Prostate gland (tissue), 2 donors: ENCODE measurements at regions not wholly inside any gene's neighbourhood (a gene's known extent, or its start where the extent isn't known, plus 50 kb on each side); places are given as distances from the start of the nearest gene placed in this dataset.

Experiments
- DNase-seq: peaks from one replicate; pipeline ENCODE4 v3.0.0-alpha.2; 2019; ENCODE audit warnings: low spot score
- H3K27ac ChIP-seq, 2 donors: fragments of 200-600 bp; sonication (generic); 2 replicates each; pipeline ENCODE4 v1.5.1; 2017 to 2019
- H3K27me3 ChIP-seq: fragments of 200-600 bp; sonication (generic); replicated peaks from 2 replicates; pipeline ENCODE4 v1.5.1; 2019; ENCODE audit not compliant: insufficient read depth
- H3K36me3 ChIP-seq, 2 donors: fragments of 200-600 bp; sonication (generic); 1 replicate in 1 of 2; 2 replicates in 1 of 2; pipeline versions ENCODE4 v1.5.1 to v1.8.1; 2017 to 2019
- H3K4me1 ChIP-seq: fragments of 200-600 bp; sonication (generic); replicated peaks from 2 replicates; pipeline ENCODE4 v1.5.1; 2019
- H3K4me3 ChIP-seq, 2 donors: fragments of 200-600 bp; sonication (generic); 2 replicates each; pipeline ENCODE4 v1.5.1; 2017 to 2019
- H3K9me3 ChIP-seq: fragments of 200-600 bp; sonication (generic); 2 replicates; pipeline ENCODE4 v1.5.1; 2017
- POLR2A ChIP-seq: fragments of 450-650 bp; IDR thresholded peaks from one replicate; pipeline ENCODE4 v1.6.1; 2016; ENCODE audit warnings: antibody characterized with exemption, mild to moderate bottlenecking
- POLR2AphosphoS5 ChIP-seq: sonication (generic); formaldehyde crosslinking; IDR thresholded peaks from one replicate; pipeline ENCODE4 v1.6.1; 2017; ENCODE audit warnings: antibody characterized with exemption
- WGBS: methylation state at CpG from one replicate; pipeline ENCODE4 v1.1.5; 2018; 5-methylcytosine and 5-hydroxymethylcytosine counted together
- intact Hi-C: fragments of 100-400 bp; cut with DNase I; formaldehyde crosslinking; loops from one replicate; pipeline ENCODE4 v1.14.2; 2022
- TF ChIP-seq, protein P1 (sequence below), 4 experiments: fragments of 200-600 bp in 2 of 4; fragments of 450-650 bp in 2 of 4; sonication (generic) in 2 of 4; IDR thresholded peaks; 1 replicate in 3 of 4; 2 replicates in 1 of 4; pipeline ENCODE4 v1.5.1; 2016 to 2019; ENCODE audit warnings: antibody characterized with exemption in 4 of 4, mild to moderate bottlenecking in 2 of 4, moderate library complexity in 2 of 4

DNA sequence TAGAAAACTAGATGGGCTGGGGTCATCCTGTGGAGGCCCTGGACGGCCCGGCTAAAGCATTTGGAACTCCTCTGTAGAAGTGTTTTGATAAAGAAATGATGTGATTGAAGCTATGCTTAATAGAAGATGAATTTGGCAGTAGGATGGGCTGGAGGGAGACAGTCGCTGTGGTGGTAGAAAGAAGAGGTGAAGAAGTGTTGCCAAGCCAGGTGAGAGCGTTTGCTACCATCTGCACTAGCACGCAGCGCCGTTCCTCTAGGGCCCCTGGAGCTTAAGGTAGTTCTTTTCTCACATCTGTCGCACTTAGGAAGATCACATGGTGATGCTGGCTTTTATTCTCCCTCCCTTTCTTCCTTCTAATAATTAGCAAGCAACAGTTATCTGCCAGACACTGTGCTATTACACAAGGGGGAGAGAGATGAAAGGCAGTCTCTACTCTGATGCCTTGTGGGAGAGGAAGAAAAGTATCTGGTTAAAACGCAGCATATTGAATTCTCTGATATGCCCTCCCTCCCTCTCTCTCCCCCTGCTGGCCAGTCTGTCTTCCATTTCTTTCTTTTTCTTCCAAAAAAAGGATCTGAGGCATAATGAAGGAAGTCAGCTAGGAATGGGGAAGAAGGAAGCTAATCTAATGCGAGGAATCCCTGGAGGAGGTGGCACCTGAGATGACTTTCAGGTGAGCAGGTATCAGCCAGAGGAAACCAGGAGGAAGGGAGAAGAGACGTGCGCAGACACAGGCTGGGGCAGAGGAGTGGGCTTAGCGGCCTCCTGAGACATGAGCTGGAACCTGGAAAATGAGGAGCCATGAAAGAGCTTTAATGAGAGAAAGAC lies 162.3 kb upstream of the KLF14 start:
- DNase-seq, result no peak
- peaks cover 0 to 10% of the 10 kb centered on the region in 2 donors for H3K36me3 ChIP-seq
- peaks cover 16% of the 10 kb centered on the region for H3K4me1 ChIP-seq
- H3K4me3 ChIP-seq, result no peak overlapping the region
- TF ChIP-seq, protein P1, sequence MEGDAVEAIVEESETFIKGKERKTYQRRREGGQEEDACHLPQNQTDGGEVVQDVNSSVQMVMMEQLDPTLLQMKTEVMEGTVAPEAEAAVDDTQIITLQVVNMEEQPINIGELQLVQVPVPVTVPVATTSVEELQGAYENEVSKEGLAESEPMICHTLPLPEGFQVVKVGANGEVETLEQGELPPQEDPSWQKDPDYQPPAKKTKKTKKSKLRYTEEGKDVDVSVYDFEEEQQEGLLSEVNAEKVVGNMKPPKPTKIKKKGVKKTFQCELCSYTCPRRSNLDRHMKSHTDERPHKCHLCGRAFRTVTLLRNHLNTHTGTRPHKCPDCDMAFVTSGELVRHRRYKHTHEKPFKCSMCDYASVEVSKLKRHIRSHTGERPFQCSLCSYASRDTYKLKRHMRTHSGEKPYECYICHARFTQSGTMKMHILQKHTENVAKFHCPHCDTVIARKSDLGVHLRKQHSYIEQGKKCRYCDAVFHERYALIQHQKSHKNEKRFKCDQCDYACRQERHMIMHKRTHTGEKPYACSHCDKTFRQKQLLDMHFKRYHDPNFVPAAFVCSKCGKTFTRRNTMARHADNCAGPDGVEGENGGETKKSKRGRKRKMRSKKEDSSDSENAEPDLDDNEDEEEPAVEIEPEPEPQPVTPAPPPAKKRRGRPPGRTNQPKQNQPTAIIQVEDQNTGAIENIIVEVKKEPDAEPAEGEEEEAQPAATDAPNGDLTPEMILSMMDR (IDR thresholded peaks at IDR 0.05), result peak in 2 of 4 experiments; percentile 4 to 8
- no peak for TF ChIP-seq POLR2A
- peak overlapping the region; percentile 31 to 33 for H3K27ac ChIP-seq
- 75% methylated on average over 13 of the region's 13 CpGs for WGBS
- H3K9me3 ChIP-seq, result no peaks in the 10 kb centered on the region
- intact Hi-C loops, result loop anchor here (5.0 to 10.0 kb wide), 3 partner anchors 146 to 529 kb away; no protein-coding TSS in a partner anchor
- no peaks in the 10 kb centered on the region for H3K27me3 ChIP-seq

DNA sequence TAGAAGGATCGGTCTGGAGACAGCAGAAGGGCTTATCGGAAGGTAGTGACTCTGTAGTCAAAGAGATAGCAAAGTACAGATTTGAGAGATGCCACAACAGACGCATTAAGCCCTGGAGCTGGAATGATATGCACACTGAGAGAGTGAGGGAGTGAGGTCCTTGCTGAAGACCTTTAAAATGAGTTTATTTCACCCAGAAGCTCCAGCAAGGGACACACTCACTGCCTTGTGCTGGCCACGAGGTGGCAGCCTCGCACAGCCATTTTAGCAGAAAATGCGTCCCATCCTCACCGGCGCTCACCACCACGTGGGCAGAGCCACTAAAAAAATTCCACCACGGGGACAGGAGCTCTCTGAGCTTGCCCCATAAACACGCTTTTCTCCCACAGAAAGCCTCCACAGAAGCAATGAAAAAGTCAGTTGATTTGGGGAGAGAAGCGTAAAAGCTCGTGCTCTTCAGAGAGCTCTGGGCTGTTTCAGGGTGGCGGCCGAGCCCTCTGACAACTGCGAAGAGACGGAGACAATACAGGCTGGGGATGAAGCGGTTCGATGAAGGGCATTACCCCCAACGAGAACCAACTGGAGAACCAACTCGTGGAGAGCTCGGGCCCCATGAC lies 163.0 kb upstream of the KLF14 start:
- Histone ChIP-seq H3K4me3 (no peak overlapping the region), H3K9me3 (no peaks in the 10 kb centered on the region), H3K27ac (peak overlapping the region; percentile 31 to 33), H3K27me3 (no peaks in the 10 kb centered on the region), H3K36me3 (peaks cover 0 to 10% of the 10 kb centered on the region in 2 donors), H3K4me1 (peaks cover 17% of the 10 kb centered on the region)
- peak; percentile 65 for TF ChIP-seq POLR2AphosphoS5
- TF ChIP-seq, protein P1 (IDR thresholded peaks at IDR 0.05), result peak; percentile 79 to 91 (median 88)
- no peak for TF ChIP-seq POLR2A
- no peak for DNase-seq
- WGBS, result 38% methylated on average over 22 of the region's 22 CpGs
- intact Hi-C loops, result loop anchor here (5.0 to 10.0 kb wide), 3 partner anchors 145 to 528 kb away; no protein-coding TSS in a partner anchor

DNA sequence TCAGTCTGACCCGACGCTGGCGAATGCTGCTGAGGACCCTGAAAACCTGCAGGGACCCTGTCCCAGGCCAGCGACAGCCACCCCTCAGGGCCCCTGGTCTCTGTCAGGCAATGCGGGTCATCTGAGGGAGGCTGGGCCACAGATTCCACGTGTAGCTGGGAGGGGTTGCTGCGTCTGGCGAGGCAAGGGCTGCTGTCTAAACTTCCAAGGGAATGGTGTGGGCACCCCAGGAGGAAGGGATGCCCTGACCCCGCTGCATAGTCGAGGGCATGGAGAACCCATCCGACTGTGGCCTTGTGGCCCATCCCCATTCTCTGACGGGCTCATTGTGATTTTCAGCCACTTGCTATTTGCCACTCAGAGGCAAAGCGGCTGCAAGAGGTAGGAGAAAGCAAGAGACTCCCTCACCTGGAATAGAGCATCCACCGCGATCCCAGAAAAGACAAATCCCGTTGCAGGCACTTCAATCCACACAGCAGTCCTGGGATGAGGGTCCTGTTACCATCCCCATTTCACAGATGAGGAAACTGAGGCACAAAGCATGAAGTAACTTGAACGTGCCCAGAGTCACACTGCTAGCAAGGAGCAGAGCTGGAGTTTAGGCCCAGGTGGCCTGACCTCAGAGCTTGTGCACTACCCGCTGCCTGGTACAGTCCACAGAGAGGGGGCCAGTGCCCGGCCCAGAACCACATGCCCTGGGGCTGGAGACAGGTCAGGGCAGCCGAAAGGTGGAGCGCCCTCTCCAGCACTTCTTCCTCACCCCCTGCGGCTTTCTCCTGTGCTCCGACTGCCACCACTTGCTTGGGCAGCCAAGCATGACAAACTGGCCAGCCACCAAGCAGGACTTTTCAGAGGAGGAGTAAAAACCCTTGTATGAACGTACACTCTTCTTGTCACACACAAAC lies 163.8 kb upstream of the KLF14 start:
- peaks cover 17% of the 10 kb centered on the region for H3K4me1 ChIP-seq
- WGBS, result 82% methylated on average over 23 of the region's 24 CpGs
- no peak for DNase-seq
- H3K27ac ChIP-seq, result peak overlapping the region; percentile 31 to 33
- no peak overlapping the region for H3K4me3 ChIP-seq
- peaks cover 0 to 10% of the 10 kb centered on the region in 2 donors for H3K36me3 ChIP-seq
- H3K27me3 ChIP-seq, result no peaks in the 10 kb centered on the region
- TF ChIP-seq, protein P1 (IDR thresholded peaks at IDR 0.05), result no peak
- no peak for TF ChIP-seq POLR2AphosphoS5
- no peak for TF ChIP-seq POLR2A
- no peaks in the 10 kb centered on the region for H3K9me3 ChIP-seq
- intact Hi-C loops, result loop anchor here (5.0 to 10.0 kb wide), 3 partner anchors 145 to 527 kb away; no protein-coding TSS in a partner anchor

- Histone ChIP-seq H3K9me3 (no peaks in the 10 kb centered on the region), H3K27ac (peak overlapping the region in 1 of 2 donors; percentile 72), H3K27me3 (no peaks in the 10 kb centered on the region), H3K4me3 (no peak overlapping the region), H3K36me3 (peaks cover 0 to 10% of the 10 kb centered on the region in 2 donors), H3K4me1 (peaks cover 17% of the 10 kb centered on the region)
- no peak for DNase-seq
- 73% methylated on average over 11 of the region's 11 CpGs for WGBS
- TF ChIP-seq POLR2AphosphoS5 (no peak), POLR2A (no peak)
- TF ChIP-seq, protein P1 (IDR thresholded peaks at IDR 0.05), result no peak
- intact Hi-C loops, result loop anchor here (5.0 to 10.0 kb wide), 3 partner anchors 143 to 526 kb away; no protein-coding TSS in a partner anchor
These were observed 165.1 kb upstream of the KLF14 start for GRCh38 chr7:130899071-130899560.
